Neural cell (in vitro differentiated cells): ENCODE measurements at regions not wholly inside any gene's neighbourhood (a gene's known extent, or its start where the extent isn't known, plus 50 kb on each side); places are given as distances from the start of the nearest gene placed in this dataset.

Experiments
- H2AFZ ChIP-seq: fragments of 200-600, 300-800 bp; sonication (generic), shearing (Covaris generic); 2 replicates; pipeline ENCODE4 v1.6.0; 2014; ENCODE audit warnings: low read depth, mild to moderate bottlenecking, antibody characterized with exemption, low read length, moderate library complexity
- H3F3A ChIP-seq: fragments of 200-600 bp; shearing (Covaris generic); 2 replicates; pipeline ENCODE4 v1.6.1; 2016; ENCODE audit warnings: mild to moderate bottlenecking, moderate library complexity, mixed read lengths, antibody characterized with exemption, low read length; ENCODE audit not compliant: insufficient read depth, poor library complexity, severe bottlenecking
- H3K27ac ChIP-seq: fragments of 200-600, 300-800 bp; sonication (generic), shearing (Covaris generic); 2 replicates; pipeline ENCODE4 v1.5.1; 2014; ENCODE audit warnings: mild to moderate bottlenecking, low read length, moderate library complexity
- H3K27me3 ChIP-seq: fragments of 300-800, 200-600 bp; sonication (generic), shearing (Covaris generic); 2 replicates; pipeline ENCODE4 v1.6.0; 2014; ENCODE audit warnings: mild to moderate bottlenecking, low read depth, low read length, moderate library complexity; ENCODE audit not compliant: insufficient read depth
- H3K36me3 ChIP-seq: fragments of 300-800, 200-600 bp; sonication (generic), shearing (Covaris generic); 2 replicates; pipeline ENCODE4 v1.5.1; 2014; ENCODE audit warnings: mild to moderate bottlenecking, antibody characterized with exemption, low read length, moderate library complexity; ENCODE audit not compliant: insufficient read depth
- H3K4me2 ChIP-seq: fragments of 300-800, 200-600 bp; sonication (generic), shearing (Covaris generic); 2 replicates; pipeline ENCODE4 v1.6.0; 2014; ENCODE audit warnings: mild to moderate bottlenecking, low read length
- H3K4me3 ChIP-seq: fragments of 300-800, 200-600 bp; sonication (generic), shearing (Covaris generic); 2 replicates; pipeline ENCODE4 v1.5.1; 2014; ENCODE audit warnings: mild to moderate bottlenecking, low read length, moderate library complexity
- H3K79me2 ChIP-seq: fragments of 200-600 bp; shearing (Covaris generic); replicated peaks from 2 replicates; pipeline ENCODE4 v1.6.0; 2014; ENCODE audit warnings: mild to moderate bottlenecking, low read length, moderate library complexity; ENCODE audit not compliant: insufficient read depth
- H3K9ac ChIP-seq: fragments of 300-800, 200-600 bp; sonication (generic), shearing (Covaris generic); 2 replicates; pipeline ENCODE4 v1.6.1; 2016; ENCODE audit warnings: mild to moderate bottlenecking, low read length, mixed read lengths
- H3K9me2 ChIP-seq: fragments of 200-600 bp; shearing (Covaris generic); 2 replicates; pipeline ENCODE4 v1.6.1; 2016; ENCODE audit warnings: mild to moderate bottlenecking, low read length, mixed read lengths; ENCODE audit not compliant: insufficient read depth
- H3K9me3 ChIP-seq: fragments of 200-600, 300-800 bp; sonication (generic), shearing (Covaris generic); 2 replicates; pipeline ENCODE4 v1.6.1; 2016; ENCODE audit warnings: mild to moderate bottlenecking, mixed run types, low read length, moderate library complexity, mixed read lengths
- H4K20me1 ChIP-seq: fragments of 200-600 bp; shearing (Covaris generic); 2 replicates; pipeline ENCODE4 v1.6.1; 2016; ENCODE audit warnings: mild to moderate bottlenecking, mixed run types; ENCODE audit not compliant: insufficient read depth
- EP300 ChIP-seq: fragments of 450-650 bp; conservative IDR thresholded peaks from 2 replicates; pipeline ENCODE4 v1.6.1; 2014; ENCODE audit warnings: antibody characterized with exemption, mild to moderate bottlenecking, moderate library complexity; ENCODE audit not compliant: poor library complexity, severe bottlenecking
- EZH2 ChIP-seq: fragments of 200-600, 300-800 bp; shearing (Covaris generic), sonication (generic); IDR thresholded peaks from 2 replicates; pipeline ENCODE4 v1.6.1; 2014; ENCODE audit warnings: antibody characterized with exemption, low read length, borderline replicate concordance, mild to moderate bottlenecking; ENCODE audit not compliant: insufficient read depth, poor library complexity, severe bottlenecking
- MXI1 ChIP-seq: fragments of 450-650 bp; conservative IDR thresholded peaks from 2 replicates; pipeline ENCODE4 v1.6.1; 2014; ENCODE audit warnings: antibody characterized with exemption, mild to moderate bottlenecking; ENCODE audit not compliant: poor library complexity, severe bottlenecking
- POLR2AphosphoS5 ChIP-seq: IDR thresholded peaks from 2 replicates; pipeline ENCODE4 v1.6.1; 2012
- RAD21 ChIP-seq: fragments of 450-650 bp; conservative IDR thresholded peaks from 2 replicates; pipeline ENCODE4 v1.6.1; 2014; ENCODE audit warnings: antibody characterized with exemption, mild to moderate bottlenecking, moderate library complexity
- SMC3 ChIP-seq: fragments of 450-650 bp; conservative IDR thresholded peaks from 2 replicates; pipeline ENCODE4 v1.6.1; 2014; ENCODE audit warnings: antibody characterized with exemption, mild to moderate bottlenecking, moderate library complexity; ENCODE audit not compliant: poor library complexity
- TAF1 ChIP-seq: IDR thresholded peaks from 2 replicates; pipeline ENCODE4 v1.6.1; 2012; ENCODE audit warnings: low read depth
- TF ChIP-seq, protein P1 (sequence below): fragments of 450-650 bp; IDR thresholded peaks from 2 replicates; pipeline ENCODE4 v1.5.1; 2014; ENCODE audit warnings: antibody characterized with exemption, mild to moderate bottlenecking, moderate library complexity; ENCODE audit not compliant: poor library complexity, severe bottlenecking
- TF ChIP-seq, protein P2 (sequence below): IDR thresholded peaks from 2 replicates; pipeline ENCODE4 v1.6.1; 2012; ENCODE audit warnings: borderline replicate concordance

DNA sequence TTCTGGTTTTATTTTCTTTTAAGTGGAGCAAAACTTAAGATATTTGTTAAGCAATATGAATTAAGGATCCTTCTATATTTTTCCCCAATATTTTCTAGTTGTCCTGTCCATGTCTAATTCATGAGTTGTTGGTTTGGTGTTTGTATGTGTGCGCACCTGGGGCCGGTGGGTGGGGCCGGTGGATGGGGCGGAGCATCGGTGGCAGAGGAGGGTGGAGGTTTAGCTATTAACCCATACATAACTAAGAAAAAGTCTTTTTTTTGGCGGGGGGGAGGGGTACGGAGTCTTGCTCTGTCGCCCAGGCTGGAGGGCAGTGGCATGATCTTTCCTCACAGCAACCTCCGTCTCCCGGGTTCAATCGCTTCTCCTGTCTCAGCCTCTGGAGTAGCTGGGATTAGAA is 489.8 kb downstream of the PDGFC start:
- H3K9ac ChIP-seq = no peak overlapping the region
- H3K36me3 ChIP-seq = no peaks in the 10 kb centered on the region
- no peak overlapping the region for H2AFZ ChIP-seq
- no peak overlapping the region for H3K4me3 ChIP-seq
- no peaks in the 10 kb centered on the region for H3K27me3 ChIP-seq
- H3K79me2 ChIP-seq = no peaks in the 10 kb centered on the region
- no peak overlapping the region for H3K27ac ChIP-seq
- H3K9me2 ChIP-seq = no peaks in the 10 kb centered on the region
- no peak overlapping the region for H3K4me2 ChIP-seq
- TF ChIP-seq RAD21 (no peak), MXI1 (no peak), POLR2AphosphoS5 (no peak), EZH2 (no peak), TAF1 (no peak), SMC3 (no peak), EP300 (no peak)
- TF ChIP-seq, protein P1, sequence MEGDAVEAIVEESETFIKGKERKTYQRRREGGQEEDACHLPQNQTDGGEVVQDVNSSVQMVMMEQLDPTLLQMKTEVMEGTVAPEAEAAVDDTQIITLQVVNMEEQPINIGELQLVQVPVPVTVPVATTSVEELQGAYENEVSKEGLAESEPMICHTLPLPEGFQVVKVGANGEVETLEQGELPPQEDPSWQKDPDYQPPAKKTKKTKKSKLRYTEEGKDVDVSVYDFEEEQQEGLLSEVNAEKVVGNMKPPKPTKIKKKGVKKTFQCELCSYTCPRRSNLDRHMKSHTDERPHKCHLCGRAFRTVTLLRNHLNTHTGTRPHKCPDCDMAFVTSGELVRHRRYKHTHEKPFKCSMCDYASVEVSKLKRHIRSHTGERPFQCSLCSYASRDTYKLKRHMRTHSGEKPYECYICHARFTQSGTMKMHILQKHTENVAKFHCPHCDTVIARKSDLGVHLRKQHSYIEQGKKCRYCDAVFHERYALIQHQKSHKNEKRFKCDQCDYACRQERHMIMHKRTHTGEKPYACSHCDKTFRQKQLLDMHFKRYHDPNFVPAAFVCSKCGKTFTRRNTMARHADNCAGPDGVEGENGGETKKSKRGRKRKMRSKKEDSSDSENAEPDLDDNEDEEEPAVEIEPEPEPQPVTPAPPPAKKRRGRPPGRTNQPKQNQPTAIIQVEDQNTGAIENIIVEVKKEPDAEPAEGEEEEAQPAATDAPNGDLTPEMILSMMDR = no peak
- TF ChIP-seq, protein P2, sequence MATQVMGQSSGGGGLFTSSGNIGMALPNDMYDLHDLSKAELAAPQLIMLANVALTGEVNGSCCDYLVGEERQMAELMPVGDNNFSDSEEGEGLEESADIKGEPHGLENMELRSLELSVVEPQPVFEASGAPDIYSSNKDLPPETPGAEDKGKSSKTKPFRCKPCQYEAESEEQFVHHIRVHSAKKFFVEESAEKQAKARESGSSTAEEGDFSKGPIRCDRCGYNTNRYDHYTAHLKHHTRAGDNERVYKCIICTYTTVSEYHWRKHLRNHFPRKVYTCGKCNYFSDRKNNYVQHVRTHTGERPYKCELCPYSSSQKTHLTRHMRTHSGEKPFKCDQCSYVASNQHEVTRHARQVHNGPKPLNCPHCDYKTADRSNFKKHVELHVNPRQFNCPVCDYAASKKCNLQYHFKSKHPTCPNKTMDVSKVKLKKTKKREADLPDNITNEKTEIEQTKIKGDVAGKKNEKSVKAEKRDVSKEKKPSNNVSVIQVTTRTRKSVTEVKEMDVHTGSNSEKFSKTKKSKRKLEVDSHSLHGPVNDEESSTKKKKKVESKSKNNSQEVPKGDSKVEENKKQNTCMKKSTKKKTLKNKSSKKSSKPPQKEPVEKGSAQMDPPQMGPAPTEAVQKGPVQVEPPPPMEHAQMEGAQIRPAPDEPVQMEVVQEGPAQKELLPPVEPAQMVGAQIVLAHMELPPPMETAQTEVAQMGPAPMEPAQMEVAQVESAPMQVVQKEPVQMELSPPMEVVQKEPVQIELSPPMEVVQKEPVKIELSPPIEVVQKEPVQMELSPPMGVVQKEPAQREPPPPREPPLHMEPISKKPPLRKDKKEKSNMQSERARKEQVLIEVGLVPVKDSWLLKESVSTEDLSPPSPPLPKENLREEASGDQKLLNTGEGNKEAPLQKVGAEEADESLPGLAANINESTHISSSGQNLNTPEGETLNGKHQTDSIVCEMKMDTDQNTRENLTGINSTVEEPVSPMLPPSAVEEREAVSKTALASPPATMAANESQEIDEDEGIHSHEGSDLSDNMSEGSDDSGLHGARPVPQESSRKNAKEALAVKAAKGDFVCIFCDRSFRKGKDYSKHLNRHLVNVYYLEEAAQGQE = no peak
- no peaks in the 10 kb centered on the region for H4K20me1 ChIP-seq
- no peaks in the 10 kb centered on the region for H3K9me3 ChIP-seq
- H3F3A ChIP-seq = no peaks in the 10 kb centered on the region

DNA sequence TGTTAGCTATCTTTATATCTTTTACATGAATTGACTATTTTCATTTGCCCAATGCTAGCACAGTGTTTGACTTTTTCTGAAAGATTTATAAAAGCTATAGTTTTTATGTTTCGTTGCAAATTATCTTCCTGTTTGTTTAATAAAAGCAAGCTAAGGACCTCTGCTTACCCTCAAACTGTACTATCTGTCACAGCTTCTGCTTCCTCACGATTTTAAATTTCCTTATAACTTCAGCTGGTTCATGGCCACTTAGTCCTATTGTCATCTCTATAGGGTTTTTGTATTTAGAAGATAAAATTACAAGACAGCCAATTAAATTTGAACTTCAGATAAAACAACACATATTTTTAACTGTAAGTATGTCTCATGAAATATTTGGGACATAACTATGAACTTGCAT is 494.0 kb downstream of the PDGFC start:
- H3K79me2 ChIP-seq = no peaks in the 10 kb centered on the region

DNA sequence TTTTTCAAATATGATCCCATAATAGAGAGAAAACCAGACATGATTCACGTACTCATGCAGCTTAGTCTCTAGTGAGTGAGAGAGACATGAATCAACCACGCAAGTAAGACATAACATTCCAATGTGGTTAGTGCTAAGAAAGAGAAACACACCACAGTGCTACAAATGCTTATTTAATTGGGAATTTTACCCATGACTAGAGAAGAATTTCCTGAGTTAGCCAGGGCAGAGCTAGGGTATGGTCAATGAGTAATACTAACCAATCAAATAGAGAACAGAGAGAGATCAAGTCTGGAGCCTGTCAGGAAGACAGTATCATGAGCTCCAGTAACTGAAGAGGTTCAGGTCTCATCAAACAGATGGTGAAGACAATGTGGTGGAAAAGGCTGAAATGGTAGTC is 495.2 kb downstream of the PDGFC start:
- no peaks in the 10 kb centered on the region for H3K36me3 ChIP-seq
- H3K4me3 ChIP-seq = no peak overlapping the region
- H3K4me2 ChIP-seq = no peak overlapping the region
- no peak overlapping the region for H3K9ac ChIP-seq
- no peaks in the 10 kb centered on the region for H3K9me3 ChIP-seq
- no peaks in the 10 kb centered on the region for H3K79me2 ChIP-seq
- no peaks in the 10 kb centered on the region for H4K20me1 ChIP-seq
- no peaks in the 10 kb centered on the region for H3F3A ChIP-seq
- no peaks in the 10 kb centered on the region for H3K27me3 ChIP-seq
- no peak overlapping the region for H2AFZ ChIP-seq
- H3K27ac ChIP-seq = no peak overlapping the region
- TF ChIP-seq SMC3 = no peak
- TF ChIP-seq, protein P2 = no peak
- TF ChIP-seq TAF1 = no peak
- TF ChIP-seq EZH2 = no peak
- TF ChIP-seq RAD21 = no peak
- no peak for TF ChIP-seq EP300
- TF ChIP-seq, protein P1 = no peak
- TF ChIP-seq MXI1 = no peak
- no peaks in the 10 kb centered on the region for H3K9me2 ChIP-seq

More for the DNA sequence above, 494.0 kb downstream of the PDGFC start:
- no peaks in the 10 kb centered on the region for H3K9me2 ChIP-seq
- TF ChIP-seq MXI1 = no peak
- TF ChIP-seq RAD21 = no peak
- TF ChIP-seq SMC3 = no peak
- H3K4me2 ChIP-seq = no peak overlapping the region
- H3F3A ChIP-seq = no peaks in the 10 kb centered on the region
- no peaks in the 10 kb centered on the region for H4K20me1 ChIP-seq
- H2AFZ ChIP-seq = no peak overlapping the region
- H3K4me3 ChIP-seq = no peak overlapping the region
- no peaks in the 10 kb centered on the region for H3K36me3 ChIP-seq
- H3K27ac ChIP-seq = no peak overlapping the region
- no peak overlapping the region for H3K9ac ChIP-seq
- H3K9me3 ChIP-seq = no peaks in the 10 kb centered on the region
- no peaks in the 10 kb centered on the region for H3K27me3 ChIP-seq
